GM12878 (cell line): ENCODE measurements at regions not wholly inside any gene's neighbourhood (a gene's known extent, or its start where the extent isn't known, plus 50 kb on each side); places are given as distances from the start of the nearest gene placed in this dataset.

ENCODE experiments used
- ATAC-seq: fragments of 200-7000 bp; cut with Tn5 transposase; 3 replicates; pipeline ENCODE4 v1.9.1; 2020; ENCODE audit warnings: mild to moderate bottlenecking, moderate library complexity
- BruUV-seq: library from RNA; stranded (reverse); fragments of 400-500 nt; replicated peaks from 2 replicates; lab custom pipeline; 2021; lab: Mats Ljungman, UMichigan
- CTCF ChIA-PET: fragments of 300-600 bp; sonication (Branson Sonifier 250); formaldehyde crosslinking; extraction: SDS; loops from one replicate; lab custom pipeline; 2021; ENCODE audit warnings: inconsistent platforms; lab: Yijun Ruan, JAX
- POLR2A ChIA-PET: fragments of 350-600 bp; formaldehyde crosslinking; extraction: SDS; loops from one replicate; lab custom pipeline; 2021; ENCODE audit warnings: inconsistent platforms; lab: Charles Lee
- RAD21 ChIA-PET: fragments of 300-600 bp; sonication (Branson Sonifier 250); formaldehyde crosslinking; loops from one replicate; lab custom pipeline; 2023; ENCODE audit warnings: antibody characterized with exemption; ENCODE audit not compliant: unreplicated experiment; lab: Charles Lee
- SMC1A ChIA-PET: fragments of 300-600 bp; sonication (Branson Sonifier 250); formaldehyde crosslinking; loops from one replicate; lab custom pipeline; 2023; ENCODE audit not compliant: unreplicated experiment, uncharacterized antibody; lab: Charles Lee
- DNase-seq: peaks from one replicate; pipeline ENCODE4 v3.0.0-alpha.2; 2011; ENCODE audit warnings: low read depth, low spot score
- FAIRE-seq: peaks from 3 replicates; lab custom pipeline; 2011; peaks lifted over from hg19 to GRCh38; lab: Jason Lieb, UNC
- H2AFZ ChIP-seq: 2 replicates; pipeline ENCODE4 v1.6.0; 2011; ENCODE audit warnings: low read depth, low read length, control low read depth; ENCODE audit not compliant: control insufficient read depth
- H3K27ac ChIP-seq: 2 replicates; pipeline ENCODE4 v1.5.1; 2011; ENCODE audit warnings: control low read depth; ENCODE audit not compliant: control insufficient read depth, insufficient read depth
- H3K27me3 ChIP-seq, 2 experiments: replicated peaks in 1 of 2; 2 replicates each; pipeline versions ENCODE4 v1.6.0 to v1.6.1; 2011; ENCODE audit warnings: low read length in 1 of 2; ENCODE audit not compliant: control insufficient read depth in 2 of 2, insufficient read depth in 2 of 2
- H3K36me3 ChIP-seq, 2 experiments: 2 replicates each; pipeline ENCODE4 v1.5.1; 2011; ENCODE audit warnings: low read length in 1 of 2; ENCODE audit not compliant: control insufficient read depth in 2 of 2, insufficient read depth in 2 of 2
- H3K4me1 ChIP-seq: 2 replicates; pipeline ENCODE4 v1.6.1; 2011; ENCODE audit warnings: mild to moderate bottlenecking, low read length, moderate library complexity, mixed read lengths; ENCODE audit not compliant: control insufficient read depth, insufficient read depth
- H3K4me2 ChIP-seq: 2 replicates; pipeline ENCODE4 v1.6.0; 2011; ENCODE audit warnings: control low read depth; ENCODE audit not compliant: control insufficient read depth, insufficient read depth
- H3K4me3 ChIP-seq: fragments of 200-600 bp; sonication (generic); 2 replicates; pipeline ENCODE4 v1.5.1; 2016
- H3K79me2 ChIP-seq: 2 replicates; pipeline ENCODE4 v1.6.0; 2011; ENCODE audit warnings: low read length; ENCODE audit not compliant: control insufficient read depth, insufficient read depth
- H3K9ac ChIP-seq: 2 replicates; pipeline ENCODE4 v1.8.0; 2011; ENCODE audit warnings: low read length, control low read depth, mixed read lengths; ENCODE audit not compliant: control insufficient read depth, insufficient read depth
- H3K9me3 ChIP-seq: replicated peaks from 3 replicates; pipeline ENCODE4 v1.5.1; 2011; ENCODE audit warnings: mild to moderate bottlenecking, low read length; ENCODE audit not compliant: control insufficient read depth, insufficient read depth
- H4K20me1 ChIP-seq: 2 replicates; pipeline ENCODE4 v1.6.0; 2011; ENCODE audit not compliant: control insufficient read depth, insufficient read depth
- CUX1 ChIP-seq: IDR thresholded peaks from 2 replicates; pipeline ENCODE4 v1.6.1; 2012; ENCODE audit warnings: improper control_type of control experiment, low read depth, low read length; ENCODE audit not compliant: insufficient replicate concordance
- E2F4 ChIP-seq: IDR thresholded peaks from 2 replicates; pipeline ENCODE4 v1.6.1; 2012; ENCODE audit warnings: low read depth, low read length, improper control_type of control experiment
- E4F1 ChIP-seq: fragments of 450-650 bp; IDR thresholded peaks from 2 replicates; pipeline ENCODE4 v1.6.1; 2018; ENCODE audit warnings: borderline replicate concordance, mild to moderate bottlenecking; ENCODE audit not compliant: partially characterized antibody
- HDGF ChIP-seq: fragments of 450-650 bp; IDR thresholded peaks from 2 replicates; pipeline ENCODE4 v1.6.1; 2016; ENCODE audit warnings: antibody characterized with exemption
- MTA2 ChIP-seq: fragments of 450-650 bp; IDR thresholded peaks from 2 replicates; pipeline ENCODE4 v1.6.1; 2016; ENCODE audit warnings: low read depth, mild to moderate bottlenecking, moderate library complexity
- NBN ChIP-seq: fragments of 450-650 bp; IDR thresholded peaks from 2 replicates; pipeline ENCODE4 v1.6.1; 2016
- NR2C2 ChIP-seq: IDR thresholded peaks from 2 replicates; pipeline ENCODE4 v1.6.1; 2011; ENCODE audit warnings: borderline replicate concordance, low read depth; ENCODE audit not compliant: control insufficient read depth, insufficient read length
- RELA ChIP-seq: fragments of 450-650 bp; IDR thresholded peaks from 2 replicates; pipeline ENCODE4 v1.8.0; 2014; ENCODE audit warnings: borderline replicate concordance; ENCODE audit not compliant: partially characterized antibody
- USF1 ChIP-seq: IDR thresholded peaks from 2 replicates; pipeline ENCODE4 v1.6.1; 2011; ENCODE audit warnings: borderline replicate concordance, low read depth, mild to moderate bottlenecking, moderate library complexity, mixed read lengths, low read length; ENCODE audit not compliant: insufficient read depth; ENCODE audit errors: extremely low read length
- USF2 ChIP-seq: IDR thresholded peaks from 2 replicates; pipeline ENCODE4 v1.6.1; 2011; ENCODE audit warnings: low read depth, low read length, improper control_type of control experiment, borderline replicate concordance
- WGBS: methylation state at CpG from one replicate; pipeline ENCODE4 v1.1.6; 2016; ENCODE audit warnings: low lambda C conversion rate; ENCODE audit not compliant: insufficient replicate concordance, insufficient coverage; ENCODE audit errors: missing lambda C conversion rate; 5-methylcytosine and 5-hydroxymethylcytosine counted together
- in situ Hi-C: fragments of 300-500 bp; cut with MboI; formaldehyde crosslinking; loops from 9 replicates; pipeline ENCODE4 v1.14.3; 2018; ENCODE audit warnings: mixed read lengths
- intact Hi-C: fragments of 100-400 bp; cut with micrococcal nuclease; formaldehyde crosslinking; loops from one replicate; pipeline ENCODE4 v1.14.2; 2022; ENCODE audit not compliant: unreplicated experiment

GRCh38 chr9:129391221-129391661, 213.2 kb upstream of the IER5L start:
- BruUV-seq = no TSS peak
- no peak for ATAC-seq
- no peaks in the 10 kb centered on the region for H4K20me1 ChIP-seq
- no peak overlapping the region for H3K9ac ChIP-seq
- H3K4me2 ChIP-seq = no peak overlapping the region
- FAIRE-seq = no peak
- ChIA-PET CTCF (interaction anchor here (1.4 kb wide), 1 partner anchor 15 kb away, joined by 3 read pairs; no protein-coding TSS in a partner anchor), SMC1A (no interaction called here), RAD21 (interaction anchor here (1.1 kb wide), 1 partner anchor 67 kb away, joined by 4 read pairs; no protein-coding TSS in a partner anchor), POLR2A (no interaction called here)
- no peak overlapping the region for H2AFZ ChIP-seq
- H3K4me1 ChIP-seq = no peaks in the 10 kb centered on the region
- DNase-seq = no peak
- no peaks in the 10 kb centered on the region for H3K27me3 ChIP-seq
- no peaks in the 10 kb centered on the region for H3K9me3 ChIP-seq
- no peaks in the 10 kb centered on the region for H3K36me3 ChIP-seq
- 41% methylated on average over 12 of the region's 12 CpGs for WGBS
- TF ChIP-seq USF2 (no peak), E2F4 (no peak), NR2C2 (no peak), RELA (no peak), MTA2 (no peak), CUX1 (no peak), NBN (no peak), E4F1 (no peak), HDGF (no peak), USF1 (no peak)
- H3K27ac ChIP-seq = no peak overlapping the region
- no peaks in the 10 kb centered on the region for H3K79me2 ChIP-seq
- in situ Hi-C loops (no loop called here), intact Hi-C loops (no loop called here)
- no peak overlapping the region for H3K4me3 ChIP-seq
